Ishikawa (cell line): ENCODE measurements at regions not wholly inside any gene's neighbourhood (a gene's known extent, or its start where the extent isn't known, plus 50 kb on each side); places are given as distances from the start of the nearest gene placed in this dataset.

ENCODE experiments used
- CEBPB ChIP-seq: IDR thresholded peaks from 2 replicates; pipeline ENCODE4 v1.6.1; 2012
- CREB1 ChIP-seq: IDR thresholded peaks from 2 replicates; pipeline ENCODE4 v1.6.1; 2012; ENCODE audit warnings: low read depth
- EGR1 ChIP-seq: IDR thresholded peaks from 2 replicates; pipeline ENCODE4 v1.6.1; 2012
- TAF1 ChIP-seq: IDR thresholded peaks from 2 replicates; pipeline ENCODE4 v1.6.1; 2012; ENCODE audit warnings: low read depth, mild to moderate bottlenecking
- YY1 ChIP-seq: IDR thresholded peaks from 2 replicates; pipeline ENCODE4 v1.6.1; 2012; ENCODE audit warnings: low read depth
- TF ChIP-seq, protein P1 (sequence below): IDR thresholded peaks from 2 replicates; pipeline ENCODE4 v1.6.1; 2012; ENCODE audit warnings: low read depth, mild to moderate bottlenecking
- TF ChIP-seq, protein P2 (sequence below): IDR thresholded peaks from 2 replicates; pipeline ENCODE4 v1.6.1; 2012

DNA sequence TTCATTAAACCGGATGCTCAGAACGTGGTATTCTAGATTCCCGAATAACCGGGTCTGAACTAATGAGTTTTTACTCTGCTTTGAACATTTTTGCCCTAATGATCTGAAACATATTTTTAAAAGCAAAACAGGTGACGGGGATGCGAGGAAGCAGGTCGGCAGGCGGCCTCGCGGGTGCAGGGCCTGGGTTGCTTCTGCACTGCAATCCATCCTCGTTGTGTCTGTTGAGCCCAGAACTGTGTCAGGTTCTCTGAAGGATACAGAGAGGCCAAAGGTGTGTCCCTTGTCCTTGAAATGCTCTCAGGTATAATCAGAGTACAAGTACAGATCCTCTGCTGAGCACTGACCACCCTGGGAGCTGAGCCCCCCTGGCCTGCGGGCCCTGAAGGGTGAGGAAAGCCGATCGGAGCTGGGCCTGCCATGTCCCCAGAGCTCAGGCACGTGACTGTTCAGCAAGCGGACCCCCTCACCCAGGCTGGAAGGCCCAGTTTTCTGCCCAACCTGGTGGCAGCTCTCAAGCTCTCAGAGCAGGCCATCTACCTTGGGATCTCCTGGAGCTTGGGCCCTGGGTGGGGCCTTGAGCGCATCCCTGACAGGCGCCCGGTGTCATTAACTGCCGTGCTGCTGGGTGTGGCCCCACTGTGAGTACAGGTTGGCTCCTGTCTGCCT, 151.8 kb downstream of the OLFM1 start:
- TF ChIP-seq EGR1 (no peak), CEBPB (no peak), CREB1 (no peak), TAF1 (no peak), YY1 (no peak)
- TF ChIP-seq, protein P1, sequence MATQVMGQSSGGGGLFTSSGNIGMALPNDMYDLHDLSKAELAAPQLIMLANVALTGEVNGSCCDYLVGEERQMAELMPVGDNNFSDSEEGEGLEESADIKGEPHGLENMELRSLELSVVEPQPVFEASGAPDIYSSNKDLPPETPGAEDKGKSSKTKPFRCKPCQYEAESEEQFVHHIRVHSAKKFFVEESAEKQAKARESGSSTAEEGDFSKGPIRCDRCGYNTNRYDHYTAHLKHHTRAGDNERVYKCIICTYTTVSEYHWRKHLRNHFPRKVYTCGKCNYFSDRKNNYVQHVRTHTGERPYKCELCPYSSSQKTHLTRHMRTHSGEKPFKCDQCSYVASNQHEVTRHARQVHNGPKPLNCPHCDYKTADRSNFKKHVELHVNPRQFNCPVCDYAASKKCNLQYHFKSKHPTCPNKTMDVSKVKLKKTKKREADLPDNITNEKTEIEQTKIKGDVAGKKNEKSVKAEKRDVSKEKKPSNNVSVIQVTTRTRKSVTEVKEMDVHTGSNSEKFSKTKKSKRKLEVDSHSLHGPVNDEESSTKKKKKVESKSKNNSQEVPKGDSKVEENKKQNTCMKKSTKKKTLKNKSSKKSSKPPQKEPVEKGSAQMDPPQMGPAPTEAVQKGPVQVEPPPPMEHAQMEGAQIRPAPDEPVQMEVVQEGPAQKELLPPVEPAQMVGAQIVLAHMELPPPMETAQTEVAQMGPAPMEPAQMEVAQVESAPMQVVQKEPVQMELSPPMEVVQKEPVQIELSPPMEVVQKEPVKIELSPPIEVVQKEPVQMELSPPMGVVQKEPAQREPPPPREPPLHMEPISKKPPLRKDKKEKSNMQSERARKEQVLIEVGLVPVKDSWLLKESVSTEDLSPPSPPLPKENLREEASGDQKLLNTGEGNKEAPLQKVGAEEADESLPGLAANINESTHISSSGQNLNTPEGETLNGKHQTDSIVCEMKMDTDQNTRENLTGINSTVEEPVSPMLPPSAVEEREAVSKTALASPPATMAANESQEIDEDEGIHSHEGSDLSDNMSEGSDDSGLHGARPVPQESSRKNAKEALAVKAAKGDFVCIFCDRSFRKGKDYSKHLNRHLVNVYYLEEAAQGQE = no peak
- TF ChIP-seq, protein P2, sequence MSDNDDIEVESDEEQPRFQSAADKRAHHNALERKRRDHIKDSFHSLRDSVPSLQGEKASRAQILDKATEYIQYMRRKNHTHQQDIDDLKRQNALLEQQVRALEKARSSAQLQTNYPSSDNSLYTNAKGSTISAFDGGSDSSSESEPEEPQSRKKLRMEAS = no peak
